MM.1S (cell line): ENCODE measurements at regions not wholly inside any gene's neighbourhood (a gene's known extent, or its start where the extent isn't known, plus 50 kb on each side); places are given as distances from the start of the nearest gene placed in this dataset.

ENCODE experiments used
- DNase-seq: peaks from one replicate; pipeline ENCODE4 v3.0.0-alpha.2; 2015
- H2AFZ ChIP-seq: fragments of 300-600 bp; sonication (generic); 2 replicates; pipeline ENCODE4 v1.6.0; 2016; ENCODE audit warnings: antibody characterized with exemption, low read length
- H3F3A ChIP-seq: fragments of 300-600 bp; sonication (generic); 2 replicates; pipeline ENCODE4 v1.6.1; 2016; ENCODE audit warnings: mild to moderate bottlenecking, antibody characterized with exemption, low read length, moderate library complexity, mixed read lengths; ENCODE audit not compliant: insufficient read depth
- H3K27ac ChIP-seq: fragments of 300-600 bp; sonication (generic); 2 replicates; pipeline ENCODE4 v1.5.1; 2016; ENCODE audit warnings: mild to moderate bottlenecking, low read length
- H3K27me3 ChIP-seq: fragments of 300-600 bp; sonication (generic); replicated peaks from 2 replicates; pipeline ENCODE4 v1.6.0; 2016; ENCODE audit warnings: low read length; ENCODE audit not compliant: insufficient read depth
- H3K36me3 ChIP-seq: fragments of 300-600 bp; sonication (generic); replicated peaks from 2 replicates; pipeline ENCODE4 v1.6.1; 2016; ENCODE audit warnings: mild to moderate bottlenecking, low read length, mixed read lengths; ENCODE audit not compliant: insufficient read depth
- H3K4me1 ChIP-seq: fragments of 300-600 bp; sonication (generic); 2 replicates; pipeline ENCODE4 v1.6.1; 2016; ENCODE audit warnings: low read length, mixed read lengths
- H3K4me2 ChIP-seq: fragments of 300-600 bp; sonication (generic); 2 replicates; pipeline ENCODE4 v1.6.0; 2016; ENCODE audit warnings: low read depth, low read length
- H3K4me3 ChIP-seq: fragments of 300-600 bp; sonication (generic); 2 replicates; pipeline ENCODE4 v1.5.1; 2016; ENCODE audit warnings: low read length, mixed read lengths
- H3K79me2 ChIP-seq: fragments of 300-600 bp; sonication (generic); 2 replicates; pipeline ENCODE4 v1.6.1; 2016; ENCODE audit warnings: mixed run types, low read length, mixed read lengths
- H3K9ac ChIP-seq: fragments of 300-600 bp; sonication (generic); 2 replicates; pipeline ENCODE4 v1.6.1; 2016; ENCODE audit warnings: low read length, mixed read lengths
- H3K9me2 ChIP-seq: fragments of 300-600 bp; sonication (generic); replicated peaks from 2 replicates; pipeline ENCODE4 v1.6.1; 2016; ENCODE audit warnings: mild to moderate bottlenecking, low read length, mixed read lengths; ENCODE audit not compliant: insufficient read depth
- H3K9me3 ChIP-seq: fragments of 300-600 bp; sonication (generic); replicated peaks from 2 replicates; pipeline ENCODE4 v1.6.1; 2016; ENCODE audit warnings: mild to moderate bottlenecking, low read length, mixed read lengths; ENCODE audit not compliant: insufficient read depth
- H4K20me1 ChIP-seq: fragments of 300-600 bp; sonication (generic); 2 replicates; pipeline ENCODE4 v1.6.1; 2016; ENCODE audit warnings: mild to moderate bottlenecking, low read length, moderate library complexity, mixed read lengths; ENCODE audit not compliant: insufficient read depth
- EZH2 ChIP-seq: fragments of 300-600 bp; sonication (generic); optimal IDR thresholded peaks from 2 replicates; pipeline ENCODE3; 2017; ENCODE audit warnings: low read depth, mild to moderate bottlenecking, antibody characterized with exemption, low read length, mixed read lengths
- EZH2phosphoT487 ChIP-seq: fragments of 300-600 bp; sonication (generic); IDR thresholded peaks from 2 replicates; pipeline ENCODE4 v1.6.1; 2018; ENCODE audit warnings: antibody characterized with exemption, low read length
- TF ChIP-seq, protein P1 (sequence below): fragments of 300-600 bp; sonication (generic); IDR thresholded peaks from 2 replicates; pipeline ENCODE4 v1.5.1; 2016; ENCODE audit warnings: antibody characterized with exemption, low read length, mixed read lengths

GRCh38 chr2:77797088-77797487, 274.9 kb upstream of the LRRTM4 start:
- no peak overlapping the region for H3K27ac ChIP-seq
- no peak for TF ChIP-seq EZH2phosphoT487
- TF ChIP-seq, protein P1, sequence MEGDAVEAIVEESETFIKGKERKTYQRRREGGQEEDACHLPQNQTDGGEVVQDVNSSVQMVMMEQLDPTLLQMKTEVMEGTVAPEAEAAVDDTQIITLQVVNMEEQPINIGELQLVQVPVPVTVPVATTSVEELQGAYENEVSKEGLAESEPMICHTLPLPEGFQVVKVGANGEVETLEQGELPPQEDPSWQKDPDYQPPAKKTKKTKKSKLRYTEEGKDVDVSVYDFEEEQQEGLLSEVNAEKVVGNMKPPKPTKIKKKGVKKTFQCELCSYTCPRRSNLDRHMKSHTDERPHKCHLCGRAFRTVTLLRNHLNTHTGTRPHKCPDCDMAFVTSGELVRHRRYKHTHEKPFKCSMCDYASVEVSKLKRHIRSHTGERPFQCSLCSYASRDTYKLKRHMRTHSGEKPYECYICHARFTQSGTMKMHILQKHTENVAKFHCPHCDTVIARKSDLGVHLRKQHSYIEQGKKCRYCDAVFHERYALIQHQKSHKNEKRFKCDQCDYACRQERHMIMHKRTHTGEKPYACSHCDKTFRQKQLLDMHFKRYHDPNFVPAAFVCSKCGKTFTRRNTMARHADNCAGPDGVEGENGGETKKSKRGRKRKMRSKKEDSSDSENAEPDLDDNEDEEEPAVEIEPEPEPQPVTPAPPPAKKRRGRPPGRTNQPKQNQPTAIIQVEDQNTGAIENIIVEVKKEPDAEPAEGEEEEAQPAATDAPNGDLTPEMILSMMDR, result no peak
- TF ChIP-seq EZH2, result no peak
- no peaks in the 10 kb centered on the region for H3K9me3 ChIP-seq
- no peaks in the 10 kb centered on the region for H3K36me3 ChIP-seq
- no peak overlapping the region for H2AFZ ChIP-seq
- H3K4me3 ChIP-seq, result no peak overlapping the region
- no peaks in the 10 kb centered on the region for H3K9me2 ChIP-seq
- no peaks in the 10 kb centered on the region for H4K20me1 ChIP-seq
- no peak overlapping the region for H3K4me2 ChIP-seq
- no peaks in the 10 kb centered on the region for H3K27me3 ChIP-seq
- DNase-seq, result no peak
- no peaks in the 10 kb centered on the region for H3F3A ChIP-seq
- H3K4me1 ChIP-seq, result no peaks in the 10 kb centered on the region
- H3K9ac ChIP-seq, result no peak overlapping the region
- no peaks in the 10 kb centered on the region for H3K79me2 ChIP-seq

DNA sequence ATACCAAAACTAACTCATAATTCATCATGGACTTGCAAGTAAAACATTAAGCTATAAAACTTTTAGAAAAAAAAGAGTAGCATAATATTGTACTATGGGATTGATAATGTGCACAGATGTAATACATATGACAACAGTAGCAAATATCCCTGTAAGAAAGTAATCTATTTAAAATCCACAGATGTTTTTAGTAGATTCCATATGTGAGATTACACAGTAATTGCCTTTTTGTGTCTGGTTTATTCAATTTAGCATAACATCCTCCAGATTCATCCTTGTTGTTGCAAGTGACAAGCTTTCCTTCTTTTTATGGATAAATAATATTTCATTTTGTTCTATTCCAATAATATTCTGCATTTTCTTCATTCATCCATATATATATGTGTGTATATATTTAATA, 278.2 kb upstream of the LRRTM4 start:
- no peaks in the 10 kb centered on the region for H3K36me3 ChIP-seq
- TF ChIP-seq EZH2phosphoT487, result no peak
- TF ChIP-seq EZH2, result no peak
- TF ChIP-seq, protein P1, result no peak
- no peaks in the 10 kb centered on the region for H3K4me1 ChIP-seq
- H3K9ac ChIP-seq, result no peak overlapping the region
- no peak overlapping the region for H3K4me2 ChIP-seq
- H3K27ac ChIP-seq, result no peak overlapping the region
- H3F3A ChIP-seq, result no peaks in the 10 kb centered on the region
- no peaks in the 10 kb centered on the region for H3K27me3 ChIP-seq
- H4K20me1 ChIP-seq, result no peaks in the 10 kb centered on the region
- no peaks in the 10 kb centered on the region for H3K9me3 ChIP-seq
- H3K9me2 ChIP-seq, result no peaks in the 10 kb centered on the region
- H3K4me3 ChIP-seq, result no peak overlapping the region
- DNase-seq, result no peak
- H2AFZ ChIP-seq, result no peak overlapping the region
- no peaks in the 10 kb centered on the region for H3K79me2 ChIP-seq

DNA sequence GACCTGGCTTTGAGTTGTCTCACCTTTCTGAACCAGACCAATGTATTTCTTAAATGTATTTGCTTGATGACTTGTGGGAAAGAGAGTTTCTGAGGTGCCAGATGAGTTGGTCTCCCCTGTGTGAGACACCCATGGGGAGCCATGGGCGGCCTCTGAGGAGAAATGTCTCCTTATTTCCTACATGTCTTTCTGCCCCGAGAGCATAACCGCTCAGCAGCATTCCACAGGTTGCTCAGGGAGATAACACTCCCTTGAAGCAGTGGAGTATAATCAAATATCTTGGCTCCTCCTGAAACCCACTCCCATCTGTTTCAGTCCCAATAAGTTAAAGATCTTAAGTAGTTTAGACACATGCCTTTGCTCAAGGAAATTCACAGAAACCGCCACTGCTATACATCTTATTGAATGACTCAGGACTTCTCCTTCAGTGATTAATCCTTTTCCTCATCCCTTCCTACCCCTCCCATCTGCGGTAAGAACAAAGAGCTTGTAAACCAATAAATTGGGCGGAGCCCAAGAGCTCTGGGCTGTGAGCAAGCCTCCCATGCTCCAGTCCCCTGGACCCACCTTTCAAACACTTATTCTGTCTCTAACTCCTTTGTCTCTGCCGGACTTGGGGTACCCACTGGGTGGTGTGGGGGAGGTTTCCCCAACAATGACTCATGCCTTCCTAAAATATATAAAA, 285.5 kb upstream of the LRRTM4 start:
- H4K20me1 ChIP-seq, result no peaks in the 10 kb centered on the region
- H3K36me3 ChIP-seq, result no peaks in the 10 kb centered on the region
- H3K4me3 ChIP-seq, result no peak overlapping the region
- no peak for DNase-seq
- no peak overlapping the region for H3K9ac ChIP-seq
- no peaks in the 10 kb centered on the region for H3K79me2 ChIP-seq
- H3K4me2 ChIP-seq, result no peak overlapping the region
- H3K27me3 ChIP-seq, result no peaks in the 10 kb centered on the region
- no peak overlapping the region for H3K27ac ChIP-seq
- H3K9me2 ChIP-seq, result no peaks in the 10 kb centered on the region
- H3F3A ChIP-seq, result no peaks in the 10 kb centered on the region
- H3K4me1 ChIP-seq, result no peaks in the 10 kb centered on the region
- H3K9me3 ChIP-seq, result no peaks in the 10 kb centered on the region
- TF ChIP-seq EZH2phosphoT487 (no peak), EZH2 (no peak)
- H2AFZ ChIP-seq, result no peak overlapping the region

- Histone ChIP-seq H3K9me3 (no peaks in the 10 kb centered on the region), H3K4me1 (no peaks in the 10 kb centered on the region), H3K36me3 (no peaks in the 10 kb centered on the region), H2AFZ (no peak overlapping the region), H3K27me3 (no peaks in the 10 kb centered on the region), H4K20me1 (no peaks in the 10 kb centered on the region), H3F3A (no peaks in the 10 kb centered on the region), H3K27ac (no peak overlapping the region), H3K79me2 (no peaks in the 10 kb centered on the region), H3K4me2 (no peak overlapping the region), H3K9ac (no peak overlapping the region), H3K4me3 (no peak overlapping the region), H3K9me2 (no peaks in the 10 kb centered on the region)
- TF ChIP-seq, protein P1, result no peak
- TF ChIP-seq EZH2, result no peak
- TF ChIP-seq EZH2phosphoT487, result no peak
- DNase-seq, result no peak
Observed at GRCh38 chr2:77808599-77808998, 286.4 kb upstream of the LRRTM4 start.
